Activated CD8-positive, alpha-beta memory T cell treated with anti-CD3 and anti-CD28 coated beads, Interleukin-2, amount 50 U/mL, for 24 hours (primary cell): ENCODE measurements at regions not wholly inside any gene's neighbourhood (a gene's known extent, or its start where the extent isn't known, plus 50 kb on each side); places are given as distances from the start of the nearest gene placed in this dataset.

Source experiments
- DNase-seq: peaks from one replicate; pipeline ENCODE4 v3.0.0-alpha.2; 2020; ENCODE audit errors: extremely low read depth

GRCh38 chr3:6091262-6091661 is 769.7 kb upstream of the GRM7 start:
- DNase-seq, result no peak

- no peak for DNase-seq
Observed at GRCh38 chr3:6095006-6095405, 765.9 kb upstream of the GRM7 start.

- DNase-seq, result no peak
Observed at GRCh38 chr3:6097021-6097420, 763.9 kb upstream of the GRM7 start.

GRCh38 chr3:6097556-6097955 is 763.4 kb upstream of the GRM7 start:
- no peak for DNase-seq

- no peak for DNase-seq
Observed at GRCh38 chr3:6098516-6099157, 762.3 kb upstream of the GRM7 start.

GRCh38 chr3:6099458-6100075 is 761.3 kb upstream of the GRM7 start:
- DNase-seq, result no peak

- DNase-seq, result no peak
Observed at GRCh38 chr3:6105187-6105586, 755.7 kb upstream of the GRM7 start.

- no peak for DNase-seq
Observed at GRCh38 chr3:6108957-6109356, 752.0 kb upstream of the GRM7 start.

GRCh38 chr3:6110451-6110850 is 750.5 kb upstream of the GRM7 start:
- no peak for DNase-seq

GRCh38 chr3:6112546-6112945 is 748.4 kb upstream of the GRM7 start:
- no peak for DNase-seq

GRCh38 chr3:6113338-6113737 is 747.6 kb upstream of the GRM7 start:
- no peak for DNase-seq

GRCh38 chr3:6119367-6119766 is 741.5 kb upstream of the GRM7 start:
- no peak for DNase-seq

GRCh38 chr3:6120786-6121185 is 740.1 kb upstream of the GRM7 start:
- no peak for DNase-seq

- no peak for DNase-seq
Observed at GRCh38 chr3:6124875-6125274, 736.0 kb upstream of the GRM7 start.

GRCh38 chr3:6125520-6125919 is 735.4 kb upstream of the GRM7 start:
- DNase-seq, result no peak

GRCh38 chr3:6132684-6133432 is 728.1 kb upstream of the GRM7 start:
- no peak for DNase-seq

- no peak for DNase-seq
Observed at GRCh38 chr3:6142707-6143106, 718.2 kb upstream of the GRM7 start.

GRCh38 chr3:6147883-6148282 is 713.0 kb upstream of the GRM7 start:
- no peak for DNase-seq

- no peak for DNase-seq
Observed at GRCh38 chr3:6155650-6156338, 705.1 kb upstream of the GRM7 start.

GRCh38 chr3:6165951-6166350 is 695.0 kb upstream of the GRM7 start:
- DNase-seq, result no peak

- DNase-seq, result no peak
Observed at GRCh38 chr3:6168256-6168655, 692.7 kb upstream of the GRM7 start.

- DNase-seq, result no peak
Observed at GRCh38 chr3:6172871-6173642, 687.9 kb upstream of the GRM7 start.
